Pons (tissue), 1 donor: ENCODE measurements at regions not wholly inside any gene's neighbourhood (a gene's known extent, or its start where the extent isn't known, plus 50 kb on each side); places are given as distances from the start of the nearest gene placed in this dataset.

Experiments
- DNase-seq: peaks from one replicate; pipeline ENCODE4 v3.0.0-alpha.2; 2016; ENCODE audit warnings: low spot score

GRCh38 chr18:45119876-45120275, 439.2 kb downstream of the SETBP1 start:
- no peak for DNase-seq

- no peak for DNase-seq
These were observed 440.5 kb downstream of the SETBP1 start for GRCh38 chr18:45121146-45121545.

DNA sequence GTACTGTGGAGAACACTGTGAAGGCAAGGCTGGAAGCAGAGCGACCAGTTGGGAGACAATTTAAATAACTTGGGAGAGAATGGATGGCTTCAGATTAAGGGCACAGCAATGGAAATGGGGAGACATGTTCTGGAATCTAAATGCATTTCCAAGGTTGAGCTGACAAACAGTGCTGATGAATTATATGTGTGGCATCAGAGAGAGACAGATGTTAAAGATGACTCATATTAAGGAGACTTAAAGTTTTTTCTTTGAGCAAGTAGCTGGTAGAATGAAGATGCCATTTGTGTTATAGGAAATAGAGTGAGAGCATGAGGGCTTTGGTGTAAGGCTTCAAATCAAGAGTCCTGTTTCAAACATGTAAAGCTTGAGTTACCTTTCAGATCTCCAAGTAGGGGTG, 441.8 kb downstream of the SETBP1 start:
- no peak for DNase-seq

DNA sequence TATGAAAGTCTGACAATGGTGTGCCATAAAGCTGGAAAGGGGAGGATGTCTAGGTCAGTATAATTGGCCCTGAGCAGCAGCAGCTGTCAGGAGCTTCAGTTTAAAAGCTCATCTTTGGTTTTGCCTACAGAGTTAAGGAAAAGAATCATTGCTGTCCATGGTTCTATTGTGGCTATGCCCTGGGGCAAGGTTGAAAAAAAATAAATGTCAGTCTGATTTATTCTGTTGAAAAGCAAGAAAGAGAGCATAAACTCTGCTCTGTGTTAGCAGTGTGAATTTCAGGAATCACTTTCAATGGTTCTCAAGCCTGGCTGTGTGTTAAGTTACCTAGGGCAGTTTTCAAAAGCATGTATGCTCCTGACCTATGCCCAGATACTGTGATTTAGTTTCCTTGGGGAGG, 446.7 kb downstream of the SETBP1 start:
- no peak for DNase-seq

DNA sequence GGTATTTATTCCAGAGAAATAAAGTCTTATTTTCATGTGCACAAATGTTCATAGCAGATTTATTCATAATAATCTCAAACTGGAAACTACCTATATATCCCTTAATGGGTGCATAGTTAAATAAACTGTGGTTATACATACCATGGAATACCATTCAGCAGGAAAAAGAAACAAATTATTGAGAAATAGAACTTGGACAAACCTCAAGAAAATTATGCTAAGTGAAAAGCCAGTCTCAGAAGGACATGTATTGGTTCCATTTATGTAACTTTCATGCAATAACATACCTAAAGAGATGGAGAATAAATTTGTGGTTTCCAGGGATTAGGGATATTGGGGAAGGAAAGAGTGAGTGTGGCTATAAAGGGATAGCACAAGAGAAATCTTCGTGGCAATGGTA, 452.6 kb downstream of the SETBP1 start:
- DNase-seq, result no peak

- no peak for DNase-seq
These were observed 455.8 kb downstream of the SETBP1 start for GRCh38 chr18:45136381-45137086.

DNA sequence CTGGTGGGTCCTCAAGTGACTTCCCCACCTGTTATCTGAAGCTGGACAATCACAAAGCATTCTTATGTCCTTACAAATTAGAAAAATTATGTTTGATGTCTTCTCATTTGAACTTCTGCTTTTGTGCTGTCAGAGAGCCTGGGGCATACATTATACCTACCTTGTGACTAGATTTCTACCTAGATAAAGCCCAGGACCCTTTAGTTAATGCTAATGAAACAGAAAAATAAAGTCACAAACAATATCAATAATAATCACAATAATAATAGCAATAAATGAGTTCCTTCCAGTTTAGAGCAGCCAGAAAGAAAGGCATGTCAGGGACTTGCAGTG, 456.4 kb downstream of the SETBP1 start:
- DNase-seq, result no peak

GRCh38 chr18:45139478-45139877, 458.8 kb downstream of the SETBP1 start:
- no peak for DNase-seq

GRCh38 chr18:45142868-45143267, 462.2 kb downstream of the SETBP1 start:
- DNase-seq, result no peak

GRCh38 chr18:45149712-45150111, 465.6 kb upstream of the SLC14A2 start:
- DNase-seq, result no peak

DNA sequence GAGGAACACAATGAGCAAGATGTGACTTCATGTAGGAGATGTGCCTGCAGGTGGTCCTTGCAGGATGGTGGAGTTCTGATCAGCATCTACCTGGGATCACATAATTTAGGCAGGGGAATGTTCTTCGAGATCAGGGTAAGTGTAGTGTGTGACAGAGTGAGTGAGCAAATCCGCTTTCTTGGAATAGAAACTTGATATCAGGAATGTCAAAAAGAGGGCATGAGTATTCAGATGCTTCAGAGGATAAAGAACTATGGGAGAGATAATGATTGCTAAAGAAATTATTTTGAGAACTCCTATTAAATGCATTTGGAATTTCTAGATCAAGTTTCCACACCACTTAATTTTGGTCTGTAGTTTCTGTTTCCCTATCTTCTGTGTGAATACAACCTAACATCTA, 463.6 kb upstream of the SLC14A2 start:
- no peak for DNase-seq

GRCh38 chr18:45155526-45155925, 459.8 kb upstream of the SLC14A2 start:
- no peak for DNase-seq

GRCh38 chr18:45156946-45157345, 458.3 kb upstream of the SLC14A2 start:
- no peak for DNase-seq

DNA sequence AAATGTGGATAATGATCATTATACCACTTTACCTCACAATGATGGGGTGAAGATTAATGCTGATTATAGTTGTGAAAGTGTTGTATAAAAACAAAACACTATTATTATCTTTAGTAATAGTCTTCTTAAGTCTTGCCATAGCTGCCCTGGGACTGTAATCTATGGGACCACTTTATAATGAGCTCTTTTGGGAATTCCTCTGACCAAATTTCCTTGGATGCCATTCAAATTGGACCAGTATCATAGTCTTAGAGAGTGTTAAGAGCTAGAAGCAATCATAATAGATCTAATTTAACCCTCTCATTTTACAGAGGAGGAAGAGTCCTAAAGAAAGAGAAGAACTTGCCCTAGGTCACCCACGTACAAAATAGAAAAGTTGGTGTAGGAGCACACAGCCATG, 457.7 kb upstream of the SLC14A2 start:
- no peak for DNase-seq

DNA sequence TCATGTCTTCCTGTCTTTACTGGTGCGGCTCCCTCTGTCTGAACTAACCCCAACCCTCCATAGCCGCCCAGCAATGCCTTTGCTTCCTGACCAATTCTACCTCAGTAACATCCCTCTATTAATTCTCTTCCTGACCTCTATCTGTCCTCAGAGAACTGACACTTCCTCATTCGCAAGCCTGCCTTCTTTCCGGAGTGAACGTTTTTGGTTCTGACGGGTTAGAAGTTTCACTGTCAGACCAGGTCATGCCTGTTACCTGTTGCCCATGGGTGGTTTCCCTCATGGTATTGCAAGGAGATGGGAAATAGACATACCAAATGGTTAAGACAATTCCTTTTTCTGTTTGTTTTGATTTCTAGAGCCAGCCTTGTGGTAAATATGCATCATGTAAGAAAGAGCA, 453.4 kb upstream of the SLC14A2 start:
- no peak for DNase-seq

GRCh38 chr18:45163871-45164270, 451.4 kb upstream of the SLC14A2 start:
- DNase-seq, result no peak

- no peak for DNase-seq
These were observed 450.7 kb upstream of the SLC14A2 start for GRCh38 chr18:45164551-45164950.

GRCh38 chr18:45165176-45165713, 450.0 kb upstream of the SLC14A2 start:
- DNase-seq, result peak; percentile 36

DNA sequence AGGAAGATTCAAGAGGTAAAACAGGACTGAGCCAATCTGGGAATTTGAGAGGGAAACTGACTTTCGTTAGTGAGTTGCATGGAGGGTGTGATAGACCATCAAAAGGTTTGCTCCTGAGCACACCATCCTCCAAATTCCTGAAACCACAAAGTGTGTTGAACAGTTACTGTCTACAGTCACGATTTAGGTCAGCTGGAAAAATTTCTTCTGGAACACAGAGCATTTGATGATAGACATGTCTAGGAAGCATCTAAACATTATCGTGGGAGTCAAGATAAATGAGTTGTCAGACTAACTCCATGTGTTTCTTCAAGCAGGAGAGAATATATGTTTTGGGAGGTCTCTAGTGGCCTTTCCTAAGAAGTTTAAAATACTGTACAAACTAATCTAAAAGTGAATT, 449.4 kb upstream of the SLC14A2 start:
- no peak for DNase-seq

- no peak for DNase-seq
These were observed 448.9 kb upstream of the SLC14A2 start for GRCh38 chr18:45166341-45166835.

- no peak for DNase-seq
These were observed 448.3 kb upstream of the SLC14A2 start for GRCh38 chr18:45166836-45167551.

DNA sequence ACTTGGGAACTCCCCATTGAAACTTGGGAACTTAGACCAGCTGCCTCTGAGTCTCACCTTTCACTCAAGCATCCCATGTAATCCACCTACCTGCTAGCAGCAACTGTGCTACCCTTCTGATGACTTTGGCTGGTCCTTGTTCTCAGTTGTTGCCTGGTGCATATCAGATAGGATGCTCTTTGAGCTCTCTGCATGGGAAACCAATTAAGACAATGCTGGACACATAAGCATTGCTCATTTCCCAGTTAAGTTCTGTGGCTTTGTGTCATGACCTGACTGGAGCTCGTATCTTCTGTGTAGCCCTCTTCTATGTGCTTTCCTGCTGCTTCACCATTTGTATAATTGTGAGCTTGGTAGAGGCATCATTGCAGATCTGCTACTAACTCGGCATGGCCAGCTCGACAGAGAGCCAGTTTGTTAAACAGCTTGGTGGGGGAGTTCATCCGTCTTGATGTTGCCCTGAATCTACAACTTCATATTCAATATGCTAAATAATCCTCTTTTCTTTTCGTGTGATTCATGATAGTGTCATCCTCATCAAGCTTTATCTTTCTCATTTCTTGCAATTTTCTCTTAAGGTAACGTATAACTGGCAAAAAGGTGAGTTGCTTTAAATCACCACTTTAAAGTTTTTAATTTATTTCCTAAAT, 447.5 kb upstream of the SLC14A2 start:
- DNase-seq, result no peak
